ENCODE measurements at regions not wholly inside any gene's neighbourhood (a gene's known extent, or its start where the extent isn't known, plus 50 kb on each side); places are given as distances from the start of the nearest gene placed in this dataset.

DNA sequence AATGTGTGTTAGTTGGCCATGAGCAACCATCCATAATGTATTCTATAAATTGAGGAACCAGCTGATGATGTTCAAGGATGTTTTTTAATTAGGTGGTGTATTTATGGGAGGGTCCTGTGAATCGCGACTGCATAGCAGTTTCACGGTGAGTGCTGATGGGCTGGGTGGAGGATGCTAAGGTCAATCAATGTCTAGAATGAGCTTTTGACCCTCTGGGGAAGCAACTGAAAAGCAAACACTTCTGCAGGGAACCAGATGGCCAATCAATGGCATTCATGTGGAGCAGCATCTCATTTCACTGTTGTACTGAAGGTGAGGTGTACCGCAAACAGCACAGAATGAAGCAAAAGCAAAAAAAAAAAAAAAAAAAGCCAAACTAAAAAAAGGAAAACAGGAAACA, 676.1 kb upstream of the TMEM132C start:
- TF ChIP-seq, protein P1, sequence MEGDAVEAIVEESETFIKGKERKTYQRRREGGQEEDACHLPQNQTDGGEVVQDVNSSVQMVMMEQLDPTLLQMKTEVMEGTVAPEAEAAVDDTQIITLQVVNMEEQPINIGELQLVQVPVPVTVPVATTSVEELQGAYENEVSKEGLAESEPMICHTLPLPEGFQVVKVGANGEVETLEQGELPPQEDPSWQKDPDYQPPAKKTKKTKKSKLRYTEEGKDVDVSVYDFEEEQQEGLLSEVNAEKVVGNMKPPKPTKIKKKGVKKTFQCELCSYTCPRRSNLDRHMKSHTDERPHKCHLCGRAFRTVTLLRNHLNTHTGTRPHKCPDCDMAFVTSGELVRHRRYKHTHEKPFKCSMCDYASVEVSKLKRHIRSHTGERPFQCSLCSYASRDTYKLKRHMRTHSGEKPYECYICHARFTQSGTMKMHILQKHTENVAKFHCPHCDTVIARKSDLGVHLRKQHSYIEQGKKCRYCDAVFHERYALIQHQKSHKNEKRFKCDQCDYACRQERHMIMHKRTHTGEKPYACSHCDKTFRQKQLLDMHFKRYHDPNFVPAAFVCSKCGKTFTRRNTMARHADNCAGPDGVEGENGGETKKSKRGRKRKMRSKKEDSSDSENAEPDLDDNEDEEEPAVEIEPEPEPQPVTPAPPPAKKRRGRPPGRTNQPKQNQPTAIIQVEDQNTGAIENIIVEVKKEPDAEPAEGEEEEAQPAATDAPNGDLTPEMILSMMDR (IDR thresholded peaks at IDR 0.05; ENCODE audit: low read length, missing control alignments): no peak
- no peak for DNase-seq (ENCODE audit: low read depth)
- H3K4me3 ChIP-seq (replicated peaks; ENCODE audit: low read depth, low read length): no peak overlapping the region

DNA sequence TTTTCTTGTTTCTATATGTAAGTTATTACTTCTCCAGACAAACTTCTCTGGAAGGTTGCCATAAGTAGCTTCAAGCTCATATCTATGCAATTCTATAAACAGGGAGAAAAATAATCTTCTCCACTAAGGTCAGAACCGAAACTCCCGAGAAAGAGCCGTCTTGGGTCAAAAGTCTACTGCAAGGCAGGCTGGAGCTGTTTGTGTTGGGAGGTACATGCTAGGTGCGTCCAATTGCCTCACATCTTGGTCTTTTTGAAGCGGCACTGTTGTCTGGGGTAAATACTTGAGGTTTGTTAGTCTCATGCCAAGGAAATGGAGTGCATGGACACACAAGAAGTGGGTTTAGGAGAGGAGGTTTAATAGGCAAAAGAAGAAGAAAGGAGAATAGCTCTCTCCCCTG, 674.7 kb upstream of the TMEM132C start:
- DNase-seq (ENCODE audit: low read depth): no peak
- TF ChIP-seq, protein P1 (IDR thresholded peaks at IDR 0.05; ENCODE audit: low read length, missing control alignments): no peak
- H3K4me3 ChIP-seq (replicated peaks; ENCODE audit: low read depth, low read length): no peak overlapping the region

DNA sequence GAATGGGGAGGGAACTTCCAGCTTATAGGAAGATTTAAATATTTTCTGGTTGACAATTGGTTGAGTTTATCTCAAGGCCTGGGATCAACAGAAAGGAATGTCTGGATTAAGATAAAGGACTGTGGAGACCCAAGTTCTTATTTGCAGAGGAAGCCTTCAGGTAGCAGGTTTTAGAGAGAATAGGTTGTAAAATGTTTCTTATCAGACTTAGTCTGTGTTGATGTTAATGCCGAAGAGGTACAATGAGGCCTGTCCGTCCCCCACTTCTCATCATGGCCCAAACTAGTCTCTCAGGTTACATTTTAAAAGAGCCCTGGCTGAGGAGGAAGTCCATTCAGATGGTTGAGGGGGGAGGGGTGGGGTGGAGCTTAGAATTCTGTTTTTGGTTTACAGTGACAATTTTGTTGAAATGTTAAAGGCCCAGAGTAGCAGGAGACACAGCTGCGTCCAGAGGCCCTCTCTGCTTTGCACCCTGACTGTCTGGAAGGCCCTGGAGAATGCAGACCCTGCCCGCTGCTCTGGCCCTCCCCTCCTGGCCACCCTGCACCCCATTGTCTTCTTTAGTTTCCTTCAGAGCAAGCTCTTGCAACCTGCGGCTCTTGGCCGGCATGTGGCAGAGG, 672.5 kb upstream of the TMEM132C start:
- H3K4me3 ChIP-seq (replicated peaks; ENCODE audit: low read depth, low read length): no peak overlapping the region
- TF ChIP-seq, protein P1 (IDR thresholded peaks at IDR 0.05; ENCODE audit: low read length, missing control alignments): no peak
- DNase-seq (ENCODE audit: low read depth): no peak

DNA sequence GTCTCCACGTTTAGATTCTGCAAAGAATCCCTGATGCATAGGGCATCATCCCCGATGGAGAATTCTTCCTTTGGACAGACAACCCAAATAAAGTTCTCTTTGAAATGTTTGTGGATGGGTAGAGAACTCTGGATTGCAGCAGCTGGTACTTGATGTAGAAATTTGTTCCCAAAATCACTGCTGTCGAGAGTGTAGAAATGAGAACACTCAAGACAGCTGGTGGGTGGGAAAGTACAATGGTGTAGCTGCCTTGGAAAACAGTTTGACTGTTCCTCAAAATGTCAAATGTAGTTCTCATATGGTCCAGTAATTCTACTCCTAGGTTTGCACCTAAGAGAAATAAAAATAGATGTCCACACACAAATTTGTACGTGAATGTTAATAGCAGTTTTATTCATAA, 671.5 kb upstream of the TMEM132C start:
- TF ChIP-seq, protein P1 (IDR thresholded peaks at IDR 0.05; ENCODE audit: low read length, missing control alignments): no peak
- no peak for DNase-seq (ENCODE audit: low read depth)
- H3K4me3 ChIP-seq (replicated peaks; ENCODE audit: low read depth, low read length): no peak overlapping the region

DNA sequence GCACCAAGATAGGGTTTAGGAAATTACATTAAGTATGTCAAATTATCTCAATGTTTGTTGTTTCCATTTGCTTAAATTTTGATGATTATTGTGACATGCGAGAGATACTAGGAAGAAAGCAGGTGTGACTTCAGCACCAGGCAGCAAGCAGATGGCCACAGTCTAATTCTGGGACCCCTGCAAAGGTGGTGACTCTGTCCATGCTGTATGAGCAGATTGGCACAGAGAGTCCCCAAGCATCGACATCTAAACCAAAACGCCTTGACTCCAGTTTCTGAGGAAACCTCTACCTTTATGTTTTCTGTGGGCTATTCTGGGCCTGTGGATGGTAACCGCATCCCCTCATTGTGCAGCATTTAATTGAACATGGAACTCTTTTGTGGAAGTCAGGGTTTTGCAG, 670.1 kb upstream of the TMEM132C start:
- DNase-seq (ENCODE audit: low read depth): no peak
- TF ChIP-seq, protein P1 (IDR thresholded peaks at IDR 0.05; ENCODE audit: low read length, missing control alignments): no peak
- H3K4me3 ChIP-seq (replicated peaks; ENCODE audit: low read depth, low read length): no peak overlapping the region

DNA sequence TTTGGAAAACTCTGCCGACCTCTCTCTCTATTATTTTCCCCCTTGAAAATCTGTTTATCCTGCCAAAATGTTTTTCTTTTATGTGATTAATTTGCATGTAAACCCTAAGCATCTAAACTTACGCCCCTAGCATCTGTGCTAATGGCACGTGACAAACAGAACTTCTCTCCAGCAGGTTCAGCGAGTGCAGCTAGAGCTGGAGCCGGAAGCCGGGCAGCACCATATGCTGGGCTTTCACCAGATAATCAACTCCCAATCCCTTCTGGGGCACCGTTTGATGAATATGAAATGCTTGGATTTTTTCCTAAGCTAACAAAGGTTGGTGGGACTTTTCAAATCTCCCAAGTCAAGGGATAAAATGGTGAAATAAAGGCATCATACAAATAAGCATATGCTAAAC, 667.5 kb upstream of the TMEM132C start:
- TF ChIP-seq, protein P1 (IDR thresholded peaks at IDR 0.05; ENCODE audit: low read length, missing control alignments): no peak
- no peak for DNase-seq (ENCODE audit: low read depth)
- no peak overlapping the region for H3K4me3 ChIP-seq (replicated peaks; ENCODE audit: low read depth, low read length)

DNA sequence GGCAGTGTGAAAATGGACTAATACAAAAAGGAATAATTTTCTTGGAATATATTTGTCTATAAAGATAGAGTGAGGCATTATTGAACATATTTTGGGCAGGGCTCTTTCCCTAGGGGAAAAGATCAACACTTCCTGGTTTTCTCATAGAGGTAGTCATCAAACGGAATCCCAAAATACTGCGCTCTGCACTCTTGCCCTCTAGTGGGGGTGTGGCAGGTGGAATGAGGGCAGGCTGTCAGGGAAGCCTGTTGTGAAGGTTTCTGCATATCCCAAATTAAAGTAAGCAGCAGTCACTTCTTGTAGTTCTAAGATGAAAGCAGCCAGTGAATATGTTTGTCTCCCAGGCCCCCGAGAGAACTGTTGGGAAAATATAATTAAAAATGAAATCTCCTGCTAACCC, 666.8 kb upstream of the TMEM132C start:
- TF ChIP-seq, protein P1 (IDR thresholded peaks at IDR 0.05; ENCODE audit: low read length, missing control alignments): no peak
- H3K4me3 ChIP-seq (replicated peaks; ENCODE audit: low read depth, low read length): no peak overlapping the region
- no peak for DNase-seq (ENCODE audit: low read depth)

Measured in fibroblast of pulmonary artery (primary cell).